22Rv1 (cell line): ENCODE measurements at regions not wholly inside any gene's neighbourhood (a gene's known extent, or its start where the extent isn't known, plus 50 kb on each side); places are given as distances from the start of the nearest gene placed in this dataset.
"Not testable (repeated sequence)": the region's sequence is repeated elsewhere in the genome, so short reads cannot be mapped to it uniquely, and the experiment has no call there.

Source experiments
- H3K27ac ChIP-seq: fragments of 450-650 bp; 2 replicates; pipeline ENCODE4 v1.5.1; 2017
- ZFX ChIP-seq: fragments of 450-650 bp; IDR thresholded peaks from 2 replicates; pipeline ENCODE4 v1.6.1; 2017; ENCODE audit warnings: antibody characterized with exemption, borderline replicate concordance
- TF ChIP-seq, protein P1 (sequence below): fragments of 450-650 bp; IDR thresholded peaks from 2 replicates; pipeline ENCODE4 v1.5.1; 2017; ENCODE audit warnings: mild to moderate bottlenecking

DNA sequence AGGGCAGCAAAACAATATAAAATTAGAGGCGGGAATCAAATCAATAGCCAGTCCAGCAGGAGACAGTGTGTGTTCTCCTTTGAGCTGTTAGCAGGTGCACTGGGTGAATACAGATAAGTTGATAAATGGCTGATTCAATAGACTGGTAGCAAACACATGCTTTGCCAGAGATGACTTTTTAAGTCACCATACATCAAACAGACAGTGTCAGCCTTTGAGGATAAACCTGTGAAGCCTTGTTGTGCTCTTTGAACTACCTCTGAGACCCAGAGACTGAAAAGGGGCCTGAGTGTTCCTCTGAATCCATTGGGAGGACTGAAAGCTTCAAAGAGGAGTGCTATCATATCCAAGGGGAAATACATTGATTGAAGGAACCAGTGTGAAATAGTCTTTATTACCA is 301.9 kb downstream of the RASEF start:
- TF ChIP-seq, protein P1, sequence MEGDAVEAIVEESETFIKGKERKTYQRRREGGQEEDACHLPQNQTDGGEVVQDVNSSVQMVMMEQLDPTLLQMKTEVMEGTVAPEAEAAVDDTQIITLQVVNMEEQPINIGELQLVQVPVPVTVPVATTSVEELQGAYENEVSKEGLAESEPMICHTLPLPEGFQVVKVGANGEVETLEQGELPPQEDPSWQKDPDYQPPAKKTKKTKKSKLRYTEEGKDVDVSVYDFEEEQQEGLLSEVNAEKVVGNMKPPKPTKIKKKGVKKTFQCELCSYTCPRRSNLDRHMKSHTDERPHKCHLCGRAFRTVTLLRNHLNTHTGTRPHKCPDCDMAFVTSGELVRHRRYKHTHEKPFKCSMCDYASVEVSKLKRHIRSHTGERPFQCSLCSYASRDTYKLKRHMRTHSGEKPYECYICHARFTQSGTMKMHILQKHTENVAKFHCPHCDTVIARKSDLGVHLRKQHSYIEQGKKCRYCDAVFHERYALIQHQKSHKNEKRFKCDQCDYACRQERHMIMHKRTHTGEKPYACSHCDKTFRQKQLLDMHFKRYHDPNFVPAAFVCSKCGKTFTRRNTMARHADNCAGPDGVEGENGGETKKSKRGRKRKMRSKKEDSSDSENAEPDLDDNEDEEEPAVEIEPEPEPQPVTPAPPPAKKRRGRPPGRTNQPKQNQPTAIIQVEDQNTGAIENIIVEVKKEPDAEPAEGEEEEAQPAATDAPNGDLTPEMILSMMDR: no peak
- no peak for TF ChIP-seq ZFX
- H3K27ac ChIP-seq: no peak overlapping the region

DNA sequence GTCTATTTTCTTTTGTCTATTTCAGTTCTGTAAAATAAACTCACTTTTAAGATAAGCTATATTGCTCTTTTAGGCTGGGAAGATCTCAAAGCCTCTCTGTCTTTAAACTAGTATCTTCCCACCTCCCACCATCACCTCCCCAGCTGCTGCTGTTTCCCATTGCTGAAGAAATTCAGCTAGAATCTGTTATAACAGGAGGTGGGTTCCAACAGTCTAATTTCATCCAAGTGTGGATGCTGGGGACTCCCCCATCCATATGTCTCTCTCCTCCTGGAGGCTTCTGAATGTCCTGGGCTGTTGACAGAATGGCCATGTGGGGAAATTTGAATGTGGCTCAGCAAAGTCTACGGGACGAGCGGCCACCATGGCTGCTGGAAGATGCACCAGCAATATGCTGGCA is 301.0 kb downstream of the RASEF start:
- no peak for TF ChIP-seq ZFX
- TF ChIP-seq, protein P1: no peak

DNA sequence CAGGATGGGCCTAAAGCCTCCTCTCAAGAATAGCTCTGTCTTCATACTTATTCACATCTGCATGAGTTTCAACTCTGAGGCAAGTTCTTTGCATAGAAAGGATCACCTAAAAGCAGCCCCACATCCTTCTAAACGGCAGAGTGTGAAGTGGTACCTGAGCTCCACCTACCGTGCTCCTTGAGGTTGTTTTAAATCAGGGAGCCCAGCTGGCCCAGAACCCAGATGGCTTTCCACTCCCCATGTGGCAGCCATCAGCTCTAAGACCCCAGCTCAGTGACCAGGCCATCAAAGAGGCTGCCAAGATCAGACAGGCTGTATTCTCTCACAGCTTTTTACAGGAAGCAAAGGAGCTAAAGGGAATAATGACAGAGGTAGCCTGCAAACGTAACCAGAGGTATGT is 299.3 kb downstream of the RASEF start:
- TF ChIP-seq ZFX: no peak
- TF ChIP-seq, protein P1: no peak; the same call in 1 of the 2 replicates
- H3K27ac ChIP-seq: no peak overlapping the region

More for the DNA sequence above, 301.0 kb downstream of the RASEF start:
- H3K27ac ChIP-seq: no peak overlapping the region

DNA sequence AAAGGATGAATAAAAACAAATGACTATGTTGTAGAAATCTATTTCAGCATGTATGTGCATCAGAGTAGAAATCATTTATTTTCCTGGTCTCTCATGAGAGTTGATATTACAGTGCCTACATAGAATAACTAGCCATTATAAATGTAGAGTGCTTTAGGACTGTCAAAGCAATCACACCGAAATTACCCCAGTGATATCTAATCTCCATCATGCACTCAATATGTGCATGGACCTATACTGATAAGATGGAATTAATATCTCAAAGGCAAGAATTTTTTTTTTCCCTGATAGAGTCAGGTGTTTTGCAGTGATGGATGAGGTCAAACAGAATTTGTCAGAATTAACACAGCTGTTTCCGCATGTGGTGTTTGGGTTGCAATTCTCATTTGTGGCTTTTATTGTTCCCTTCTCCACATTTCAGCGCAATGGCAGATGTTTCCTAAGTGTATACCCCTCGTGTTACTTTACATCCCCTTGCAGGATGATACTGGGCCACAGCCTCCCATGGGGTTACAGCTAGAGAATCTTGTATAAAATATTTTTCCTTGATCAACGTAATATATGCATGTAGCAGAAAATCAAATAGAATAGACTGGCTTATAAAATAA is 298.8 kb downstream of the RASEF start:
- no peak for TF ChIP-seq ZFX
- TF ChIP-seq, protein P1: no peak
- H3K27ac ChIP-seq: no peak overlapping the region

DNA sequence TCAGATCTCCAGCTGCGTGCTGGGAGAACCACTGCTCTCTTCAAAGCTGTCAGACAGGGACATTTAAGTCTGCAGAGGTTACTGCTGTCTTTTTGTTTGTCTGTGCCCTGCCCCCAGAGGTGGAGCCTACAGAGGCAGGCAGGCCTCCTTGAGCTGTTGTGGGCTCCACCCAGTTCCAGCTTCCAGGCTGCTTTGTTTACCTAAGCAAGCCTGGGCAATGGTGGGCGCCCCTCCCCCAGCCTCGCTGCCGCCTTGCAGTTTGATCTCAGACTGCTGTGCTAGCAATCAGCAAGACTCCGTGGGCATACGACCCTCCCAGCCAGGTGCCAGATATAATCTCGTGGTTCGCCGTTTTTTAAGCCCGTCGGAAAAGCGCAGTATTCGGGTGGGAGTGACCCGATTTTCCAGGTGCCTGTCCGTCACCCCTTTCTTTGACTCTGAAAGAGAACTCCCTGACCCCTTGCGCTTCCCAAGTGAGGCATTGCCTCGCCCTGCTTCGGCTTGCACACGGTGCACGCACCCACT is 288.2 kb downstream of the RASEF start:
- H3K27ac ChIP-seq: not testable (repeated sequence)

DNA sequence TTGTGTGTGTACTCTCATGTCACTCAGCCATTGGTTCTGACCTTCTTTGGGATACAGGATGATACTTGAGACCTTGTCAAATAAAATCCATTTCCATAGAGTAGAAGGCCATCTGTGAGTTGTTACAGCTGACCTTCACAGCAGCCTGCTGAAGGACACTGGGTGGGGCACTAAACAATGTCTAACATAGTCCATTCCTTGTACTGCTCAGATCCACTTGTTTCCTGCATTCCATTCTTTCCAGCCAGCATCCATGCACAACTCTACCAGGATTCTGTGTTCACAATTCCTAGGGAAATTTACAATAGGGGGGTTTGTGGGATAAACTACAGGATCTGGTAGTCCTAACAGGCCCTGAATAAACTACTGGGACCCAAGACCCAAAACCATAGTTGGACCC is 286.4 kb downstream of the RASEF start:
- no peak overlapping the region for H3K27ac ChIP-seq
- TF ChIP-seq ZFX: no peak
- TF ChIP-seq, protein P1: no peak

DNA sequence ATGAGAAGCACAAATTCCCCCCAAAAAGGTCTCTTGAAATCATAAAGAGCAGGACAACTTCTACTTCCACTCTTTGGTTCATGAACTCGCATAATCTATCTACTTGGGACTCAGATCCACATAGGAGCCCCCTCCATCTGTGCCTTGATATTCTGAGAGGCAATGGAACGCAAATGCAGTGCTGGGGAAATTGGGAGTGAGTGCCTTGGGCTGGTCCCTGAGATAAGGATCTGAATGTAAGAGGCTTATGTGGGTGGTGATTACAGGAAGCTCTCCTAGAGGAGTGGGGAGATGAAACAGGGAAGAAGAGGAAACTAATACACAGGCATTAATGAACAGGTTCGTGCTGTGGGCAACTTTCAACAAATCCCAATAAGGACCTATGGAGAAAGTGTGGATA is 285.6 kb downstream of the RASEF start:
- no peak for TF ChIP-seq ZFX
- TF ChIP-seq, protein P1: no peak
- H3K27ac ChIP-seq: no peak overlapping the region

DNA sequence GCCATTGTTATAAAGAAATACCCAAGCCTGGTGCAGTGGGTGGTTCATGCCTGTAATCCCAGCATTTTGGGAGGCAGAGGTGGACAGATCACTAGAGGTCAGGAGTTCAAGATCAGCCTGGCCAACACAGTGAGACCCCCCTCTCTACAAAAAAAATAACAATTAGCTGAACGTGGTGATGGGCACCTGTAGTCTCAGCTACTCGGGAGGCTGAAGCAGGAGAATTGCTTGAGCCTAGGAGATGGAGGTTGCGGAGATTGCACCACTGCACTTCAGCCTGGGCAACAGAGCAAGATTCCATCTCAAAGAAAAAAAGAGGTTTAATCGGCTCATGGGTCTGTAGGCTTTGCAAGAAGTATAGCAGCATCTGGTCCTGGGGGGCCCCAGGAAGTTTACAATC is 284.0 kb downstream of the RASEF start:
- H3K27ac ChIP-seq: not testable (repeated sequence)

DNA sequence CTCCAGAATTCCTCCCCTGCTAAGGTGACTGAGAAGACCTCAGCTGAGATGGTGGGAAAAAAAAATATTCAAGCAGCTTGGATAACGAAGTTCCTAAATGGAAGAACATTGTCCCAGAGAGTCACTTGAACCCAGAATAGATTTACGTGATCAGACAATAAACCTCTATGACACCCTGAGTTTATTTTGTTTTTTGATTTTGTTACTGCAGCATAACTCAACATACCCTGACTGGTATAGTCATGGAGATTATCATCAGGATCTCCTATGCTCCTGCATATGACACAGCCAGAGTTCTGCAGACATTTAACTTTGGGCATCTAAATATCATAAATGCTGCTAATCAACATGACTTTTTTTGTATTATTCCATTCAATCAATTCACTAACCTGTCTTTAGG is 282.9 kb downstream of the RASEF start:
- no peak for TF ChIP-seq ZFX
- TF ChIP-seq, protein P1: no peak
- H3K27ac ChIP-seq: no peak overlapping the region
